ENCODE measurements at regions not wholly inside any gene's neighbourhood (a gene's known extent, or its start where the extent isn't known, plus 50 kb on each side); places are given as distances from the start of the nearest gene placed in this dataset.

- TF ChIP-seq, protein P1, sequence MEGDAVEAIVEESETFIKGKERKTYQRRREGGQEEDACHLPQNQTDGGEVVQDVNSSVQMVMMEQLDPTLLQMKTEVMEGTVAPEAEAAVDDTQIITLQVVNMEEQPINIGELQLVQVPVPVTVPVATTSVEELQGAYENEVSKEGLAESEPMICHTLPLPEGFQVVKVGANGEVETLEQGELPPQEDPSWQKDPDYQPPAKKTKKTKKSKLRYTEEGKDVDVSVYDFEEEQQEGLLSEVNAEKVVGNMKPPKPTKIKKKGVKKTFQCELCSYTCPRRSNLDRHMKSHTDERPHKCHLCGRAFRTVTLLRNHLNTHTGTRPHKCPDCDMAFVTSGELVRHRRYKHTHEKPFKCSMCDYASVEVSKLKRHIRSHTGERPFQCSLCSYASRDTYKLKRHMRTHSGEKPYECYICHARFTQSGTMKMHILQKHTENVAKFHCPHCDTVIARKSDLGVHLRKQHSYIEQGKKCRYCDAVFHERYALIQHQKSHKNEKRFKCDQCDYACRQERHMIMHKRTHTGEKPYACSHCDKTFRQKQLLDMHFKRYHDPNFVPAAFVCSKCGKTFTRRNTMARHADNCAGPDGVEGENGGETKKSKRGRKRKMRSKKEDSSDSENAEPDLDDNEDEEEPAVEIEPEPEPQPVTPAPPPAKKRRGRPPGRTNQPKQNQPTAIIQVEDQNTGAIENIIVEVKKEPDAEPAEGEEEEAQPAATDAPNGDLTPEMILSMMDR (IDR thresholded peaks at IDR 0.05; ENCODE audit: insufficient read depth, missing control alignments), result no peak
- no peak for DNase-seq (ENCODE audit: insufficient read length, low spot score)
- no peak for FAIRE-seq
Measured at GRCh38 chr3:34000301-34000700, 201.9 kb downstream of the PDCD6IP start.

DNA sequence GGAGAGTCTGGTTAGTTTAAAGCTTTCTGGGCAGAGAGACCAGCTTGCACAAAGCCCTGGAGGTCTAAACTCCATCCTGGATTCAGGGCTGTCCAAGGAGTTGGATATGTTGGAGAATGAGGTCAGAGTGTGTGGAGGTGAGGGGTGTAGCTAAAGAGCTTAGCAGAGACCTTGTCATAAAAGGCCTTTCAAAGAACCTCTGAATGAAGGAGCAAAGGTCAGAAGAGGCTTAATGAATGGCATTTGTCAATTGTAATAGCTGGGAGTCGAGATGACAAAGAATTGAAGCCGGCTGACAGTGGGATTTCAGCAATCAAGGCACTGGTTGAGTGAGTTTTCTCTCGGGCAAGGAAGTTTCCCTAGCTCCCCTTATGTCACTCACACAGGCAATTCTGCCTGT lies 202.6 kb downstream of the PDCD6IP start:
- TF ChIP-seq, protein P1 (IDR thresholded peaks at IDR 0.05; ENCODE audit: insufficient read depth, missing control alignments), result no peak
- no peak for FAIRE-seq
- DNase-seq (ENCODE audit: insufficient read length, low spot score), result no peak

- DNase-seq (ENCODE audit: insufficient read length, low spot score), result no peak
- no peak for FAIRE-seq
- TF ChIP-seq, protein P1 (IDR thresholded peaks at IDR 0.05; ENCODE audit: insufficient read depth, missing control alignments), result no peak
Measured at GRCh38 chr3:34001990-34002389, 203.6 kb downstream of the PDCD6IP start.

- DNase-seq (ENCODE audit: insufficient read length, low spot score), result no peak
- TF ChIP-seq, protein P1 (IDR thresholded peaks at IDR 0.05; ENCODE audit: insufficient read depth, missing control alignments), result no peak
Measured at GRCh38 chr3:34002569-34003100, 204.2 kb downstream of the PDCD6IP start.

DNA sequence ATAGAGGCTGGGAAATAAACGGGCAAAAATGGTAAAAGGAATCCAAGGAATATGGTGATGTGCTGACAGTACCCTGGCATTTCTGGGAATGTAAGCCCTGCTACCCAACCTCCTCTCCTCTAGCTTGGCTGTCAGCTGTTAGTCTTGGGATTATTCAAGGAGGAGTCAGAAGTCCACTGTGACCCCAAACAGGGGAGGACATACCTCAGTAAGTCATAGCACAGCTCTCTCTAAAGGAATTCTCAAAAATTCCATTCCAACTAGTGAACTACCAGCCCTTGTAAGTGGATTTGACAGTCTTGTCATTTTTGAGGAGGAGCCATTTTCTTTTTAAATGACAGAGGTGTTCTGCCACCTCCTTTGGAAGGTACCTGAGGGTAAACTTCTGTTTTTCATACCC lies 207.5 kb downstream of the PDCD6IP start:
- FAIRE-seq (no peak), DNase-seq (ENCODE audit: insufficient read length, low spot score) (no peak)
- TF ChIP-seq, protein P1 (IDR thresholded peaks at IDR 0.05; ENCODE audit: insufficient read depth, missing control alignments), result no peak

More at GRCh38 chr3:34002569-34003100, 204.2 kb downstream of the PDCD6IP start:
- FAIRE-seq, result no peak

DNA sequence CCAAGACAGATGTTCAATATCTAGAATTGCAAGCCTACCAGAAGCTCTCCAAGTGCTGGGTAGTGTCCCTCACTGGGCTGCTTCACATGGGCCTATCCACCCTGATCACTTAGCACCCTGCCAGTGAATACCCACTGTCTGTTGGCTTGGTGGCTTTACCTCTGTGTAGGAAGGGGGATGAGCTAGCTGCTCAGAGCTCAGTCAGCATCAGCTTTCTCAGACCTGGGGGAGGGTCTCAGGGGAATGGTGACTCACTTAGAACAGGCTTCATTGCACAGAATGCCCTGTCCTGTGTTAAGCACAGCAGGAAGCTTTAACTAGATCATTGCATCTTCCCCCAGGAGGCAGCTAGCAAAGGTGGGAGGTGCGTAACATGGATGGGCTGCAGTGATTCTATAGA lies 209.8 kb downstream of the PDCD6IP start:
- TF ChIP-seq, protein P1 (IDR thresholded peaks at IDR 0.05; ENCODE audit: insufficient read depth, missing control alignments), result no peak
- FAIRE-seq, result no peak
- no peak for DNase-seq (ENCODE audit: insufficient read length, low spot score)

- TF ChIP-seq, protein P1 (IDR thresholded peaks at IDR 0.05; ENCODE audit: insufficient read depth, missing control alignments), result no peak
- FAIRE-seq, result no peak
Measured at GRCh38 chr3:34008836-34009809, 210.7 kb downstream of the PDCD6IP start.

More at GRCh38 chr3:34008836-34009809, 210.7 kb downstream of the PDCD6IP start:
- DNase-seq (ENCODE audit: insufficient read length, low spot score), result no peak

Measured in D721Med (cell line).